ENCODE measurements at regions not wholly inside any gene's neighbourhood (a gene's known extent, or its start where the extent isn't known, plus 50 kb on each side); places are given as distances from the start of the nearest gene placed in this dataset.

- no peak for DNase-seq (ENCODE audit: low read depth)
Measured at GRCh38 chr12:65628061-65628460, 196.2 kb upstream of the HMGA2 start.

- DNase-seq (ENCODE audit: low read depth), result no peak
Measured at GRCh38 chr12:65630555-65630954, 193.7 kb upstream of the HMGA2 start.

- peak; percentile 99 for DNase-seq (ENCODE audit: low read depth)
Measured at GRCh38 chr12:65631621-65632111, 192.6 kb upstream of the HMGA2 start.

GRCh38 chr12:65632131-65632855 lies 192.0 kb upstream of the HMGA2 start:
- no peak for DNase-seq (ENCODE audit: low read depth)

- DNase-seq (ENCODE audit: low read depth), result no peak
Measured at GRCh38 chr12:65634061-65634460, 190.2 kb upstream of the HMGA2 start.

- no peak for DNase-seq (ENCODE audit: low read depth)
Measured at GRCh38 chr12:65634626-65635331, 189.5 kb upstream of the HMGA2 start.

GRCh38 chr12:65636436-65636835 lies 187.8 kb upstream of the HMGA2 start:
- DNase-seq (ENCODE audit: low read depth), result no peak

- DNase-seq (ENCODE audit: low read depth), result no peak
Measured at GRCh38 chr12:65637150-65637549, 187.1 kb upstream of the HMGA2 start.

- no peak for DNase-seq (ENCODE audit: low read depth)
Measured at GRCh38 chr12:65637774-65638173, 186.5 kb upstream of the HMGA2 start.

GRCh38 chr12:65638324-65638723 lies 186.0 kb upstream of the HMGA2 start:
- DNase-seq (ENCODE audit: low read depth), result no peak

- DNase-seq (ENCODE audit: low read depth), result peak; percentile 17
Measured at GRCh38 chr12:65640489-65640901, 183.8 kb upstream of the HMGA2 start.

GRCh38 chr12:65642061-65642661 lies 182.1 kb upstream of the HMGA2 start:
- DNase-seq (ENCODE audit: low read depth), result no peak

GRCh38 chr12:65643171-65643570 lies 181.1 kb upstream of the HMGA2 start:
- DNase-seq (ENCODE audit: low read depth), result no peak

GRCh38 chr12:65643595-65644386 lies 180.5 kb upstream of the HMGA2 start:
- DNase-seq (ENCODE audit: low read depth), result no peak

- DNase-seq (ENCODE audit: low read depth), result no peak
Measured at GRCh38 chr12:65646127-65646643, 178.1 kb upstream of the HMGA2 start.

GRCh38 chr12:65647074-65647473 lies 177.2 kb upstream of the HMGA2 start:
- no peak for DNase-seq (ENCODE audit: low read depth)

GRCh38 chr12:65648461-65648860 lies 175.8 kb upstream of the HMGA2 start:
- DNase-seq (ENCODE audit: low read depth), result no peak

GRCh38 chr12:65649126-65649525 lies 175.2 kb upstream of the HMGA2 start:
- DNase-seq (ENCODE audit: low read depth), result peak; percentile 92

GRCh38 chr12:65651060-65651459 lies 173.2 kb upstream of the HMGA2 start:
- DNase-seq (ENCODE audit: low read depth), result no peak

- DNase-seq (ENCODE audit: low read depth), result no peak
Measured at GRCh38 chr12:65653321-65653720, 171.0 kb upstream of the HMGA2 start.

GRCh38 chr12:65653946-65654629 lies 170.2 kb upstream of the HMGA2 start:
- DNase-seq (ENCODE audit: low read depth), result no peak

All from GM04504 (cell line).